SK-N-SH (cell line): ENCODE measurements at regions not wholly inside any gene's neighbourhood (a gene's known extent, or its start where the extent isn't known, plus 50 kb on each side); places are given as distances from the start of the nearest gene placed in this dataset.

Experiments used
- CTCF ChIA-PET: fragments of 300-600, 350-600 bp; formaldehyde crosslinking; extraction: SDS; loops from one replicate; lab custom pipeline; 2021; lab: Yijun Ruan, JAX
- POLR2A ChIA-PET: fragments of 350-600 bp; sonication (Branson Sonifier 250); formaldehyde crosslinking; extraction: SDS; loops from one replicate; lab custom pipeline; 2020; ENCODE audit warnings: antibody characterized with exemption, inconsistent platforms; lab: Yijun Ruan, JAX
- DNase-seq: peaks from one replicate; pipeline ENCODE4 v3.0.0; 2012
- H2AFZ ChIP-seq: fragments of 200-600 bp; sonication (generic); 2 replicates; pipeline ENCODE4 v1.8.1; 2016; ENCODE audit warnings: antibody characterized with exemption, mild to moderate bottlenecking, low read depth
- H3F3A ChIP-seq: fragments of 200-600 bp; sonication (generic); replicated peaks from 2 replicates; pipeline ENCODE3; 2016; ENCODE audit warnings: antibody characterized with exemption, mild to moderate bottlenecking; ENCODE audit not compliant: insufficient read depth
- H3K27ac ChIP-seq, 2 experiments: fragments of 200-500 bp in 1 of 2; fragments of 200-600 bp in 1 of 2; sonication (Bioruptor generic) in 1 of 2; sonication (generic), shearing (Covaris generic) in 1 of 2; 2 replicates each; pipeline versions ENCODE4 v1.5.1 to v1.6.1; 2014 to 2016; ENCODE audit warnings: low read depth in 2 of 2, inconsistent platforms in 1 of 2, low read length in 1 of 2, mild to moderate bottlenecking in 1 of 2, mixed read lengths in 1 of 2
- H3K27me3 ChIP-seq: fragments of 200-600 bp; sonication (generic), shearing (Covaris generic); 2 replicates; pipeline ENCODE4 v1.6.1; 2016; ENCODE audit warnings: mixed run types; ENCODE audit not compliant: insufficient read depth
- H3K36me3 ChIP-seq, 2 experiments: fragments of 200-500 bp in 1 of 2; fragments of 200-600 bp in 1 of 2; sonication (Bioruptor generic) in 1 of 2; sonication (generic) in 1 of 2; replicated peaks in 1 of 2; 2 replicates each; pipeline versions ENCODE3 to v1.5.1; 2014 to 2016; ENCODE audit warnings: low read length in 1 of 2, mild to moderate bottlenecking in 1 of 2; ENCODE audit not compliant: insufficient read depth in 2 of 2, control insufficient read depth in 1 of 2
- H3K4me1 ChIP-seq, 2 experiments: fragments of 200-500 bp in 1 of 2; fragments of 200-600 bp in 1 of 2; sonication (Bioruptor generic) in 1 of 2; sonication (generic), shearing (Covaris generic) in 1 of 2; 2 replicates each; pipeline versions ENCODE4 v1.5.1 to v1.6.1; 2014 to 2016; ENCODE audit warnings: low read depth in 1 of 2, low read length in 1 of 2, mixed run types in 1 of 2; ENCODE audit not compliant: insufficient read depth in 2 of 2, control insufficient read depth in 1 of 2
- H3K4me2 ChIP-seq: fragments of 200-600 bp; sonication (generic), shearing (Covaris generic); 2 replicates; pipeline ENCODE4 v1.6.1; 2017; ENCODE audit warnings: mixed run types
- H3K4me3 ChIP-seq, 2 experiments: fragments of 200-500 bp in 1 of 2; fragments of 200-600 bp in 1 of 2; sonication (Bioruptor generic) in 1 of 2; sonication (generic), shearing (Covaris generic) in 1 of 2; 2 replicates each; pipeline versions ENCODE4 v1.5.1 to v1.8.1; 2014 to 2016; ENCODE audit warnings: low read depth in 2 of 2, inconsistent platforms in 1 of 2, low read length in 1 of 2, mild to moderate bottlenecking in 1 of 2, mixed read lengths in 1 of 2, moderate library complexity in 1 of 2
- H3K79me2 ChIP-seq: fragments of 200-600 bp; sonication (generic); 2 replicates; pipeline ENCODE4 v1.8.1; 2017; ENCODE audit warnings: mild to moderate bottlenecking; ENCODE audit not compliant: insufficient read depth
- H3K9ac ChIP-seq: fragments of 200-600 bp; sonication (generic); 2 replicates; pipeline ENCODE4 v1.6.1; 2017; ENCODE audit warnings: mixed run types
- H3K9me2 ChIP-seq: fragments of 200-600 bp; sonication (generic); 2 replicates; pipeline ENCODE4 v1.6.1; 2017; ENCODE audit warnings: mixed run types
- H3K9me3 ChIP-seq: fragments of 200-600 bp; sonication (generic); 2 replicates; pipeline ENCODE4 v1.6.1; 2017; ENCODE audit warnings: mixed run types, mild to moderate bottlenecking, moderate library complexity
- H4K20me1 ChIP-seq: fragments of 200-600 bp; sonication (generic); 2 replicates; pipeline ENCODE4 v1.6.1; 2017; ENCODE audit warnings: mild to moderate bottlenecking, mixed run types; ENCODE audit not compliant: insufficient read depth
- ELF1 ChIP-seq: IDR thresholded peaks from 2 replicates; pipeline ENCODE4 v1.4.0; 2012
- GABPA ChIP-seq: IDR thresholded peaks from 2 replicates; pipeline ENCODE4 v1.4.0; 2012; ENCODE audit warnings: low read depth, mild to moderate bottlenecking
- GATA2 ChIP-seq: sonication (generic); formaldehyde crosslinking; IDR thresholded peaks from 2 replicates; pipeline ENCODE4 v1.5.0; 2020; ENCODE audit warnings: mild to moderate bottlenecking, missing genetic modification reagents
- IRF3 ChIP-seq: fragments of 150-350 bp; IDR thresholded peaks from 2 replicates; pipeline ENCODE4 v1.6.1; 2016; ENCODE audit warnings: mild to moderate bottlenecking, low read depth, low read length
- JUND ChIP-seq: IDR thresholded peaks from 2 replicates; pipeline ENCODE4 v1.4.0; 2012
- MAX ChIP-seq: IDR thresholded peaks from 2 replicates; pipeline ENCODE4 v1.4.0; 2012; ENCODE audit warnings: low read depth
- MXI1 ChIP-seq: IDR thresholded peaks from 2 replicates; pipeline ENCODE4 v1.6.1; 2012; ENCODE audit warnings: mild to moderate bottlenecking, low read depth, low read length, improper control_type of control experiment
- NRF1 ChIP-seq: IDR thresholded peaks from 2 replicates; pipeline ENCODE4 v1.6.1; 2012; ENCODE audit warnings: low read depth, mild to moderate bottlenecking, low read length
- POLR2AphosphoS5 ChIP-seq: IDR thresholded peaks from 2 replicates; pipeline ENCODE4 v1.6.1; 2012; ENCODE audit warnings: low read depth, low read length
- RAD21 ChIP-seq: IDR thresholded peaks from 2 replicates; pipeline ENCODE4 v1.6.1; 2012; ENCODE audit warnings: mild to moderate bottlenecking, low read length
- RCOR1 ChIP-seq: fragments of 150-350 bp; IDR thresholded peaks from 2 replicates; pipeline ENCODE4 v1.6.1; 2017; ENCODE audit warnings: antibody characterized with exemption, low read length
- REST ChIP-seq: IDR thresholded peaks from 2 replicates; pipeline ENCODE4 v1.6.1; 2012; ENCODE audit warnings: mild to moderate bottlenecking, low read depth, low read length, moderate library complexity
- RXRA ChIP-seq: IDR thresholded peaks from 2 replicates; pipeline ENCODE4 v1.4.0; 2012; ENCODE audit warnings: low read depth, mild to moderate bottlenecking, borderline replicate concordance
- SMC3 ChIP-seq: IDR thresholded peaks from 2 replicates; pipeline ENCODE4 v1.6.1; 2012; ENCODE audit warnings: low read depth, low read length, improper control_type of control experiment
- TCF12 ChIP-seq: IDR thresholded peaks from 2 replicates; pipeline ENCODE4 v1.4.0; 2012
- TEAD4 ChIP-seq: IDR thresholded peaks from 2 replicates; pipeline ENCODE4 v1.4.0; 2012; ENCODE audit warnings: mild to moderate bottlenecking, borderline replicate concordance; ENCODE audit not compliant: insufficient read depth
- USF2 ChIP-seq: fragments of 150-350 bp; IDR thresholded peaks from 2 replicates; pipeline ENCODE4 v1.6.1; 2017; ENCODE audit warnings: antibody characterized with exemption, low read length, low read depth, borderline replicate concordance
- YY1 ChIP-seq: IDR thresholded peaks from 2 replicates; pipeline ENCODE4 v1.4.0; 2012; ENCODE audit warnings: low read depth, mild to moderate bottlenecking
- ZBTB33 ChIP-seq: IDR thresholded peaks from 2 replicates; pipeline ENCODE4 v1.4.0; 2012; ENCODE audit warnings: low read depth, borderline replicate concordance
- WGBS: methylation state at CpG from one replicate; pipeline ENCODE4 v1.1.6; 2017; ENCODE audit warnings: low lambda C conversion rate; 5-methylcytosine and 5-hydroxymethylcytosine counted together

GRCh38 chr13:34207872-34208271, 389.9 kb downstream of the RFC3 start:
- 81% methylated on average over 4 of the region's 4 CpGs for WGBS
- Histone ChIP-seq H3K36me3 (no peaks in the 10 kb centered on the region), H3K9me2 (no peaks in the 10 kb centered on the region), H3K9me3 (no peaks in the 10 kb centered on the region), H4K20me1 (no peaks in the 10 kb centered on the region), H3K4me3 (no peak overlapping the region), H3K4me2 (peak overlapping the region; percentile 9; the same call in 1 of the 2 replicates), H3F3A (peaks cover 19% of the 10 kb centered on the region), H2AFZ (no peak overlapping the region), H3K27me3 (no peaks in the 10 kb centered on the region), H3K9ac (peak overlapping the region; percentile 43; the same call in 1 of the 2 replicates), H3K27ac (peak overlapping the region; percentile 78 to 80; a peak in 3 of 4 replicates), H3K4me1 (peaks cover 0 to 17% of the 10 kb centered on the region in 2 experiments; a peak in 3 of 4 replicates), H3K79me2 (no peaks in the 10 kb centered on the region; the same call in 1 of the 2 replicates)
- CTCF ChIA-PET: interaction anchor here (1.1 kb wide), 1 partner anchor 11 kb away, joined by 3 read pairs; no protein-coding TSS in a partner anchor
- no peak for DNase-seq
- TF ChIP-seq IRF3: no peak
- TF ChIP-seq USF2: no peak
- no peak for TF ChIP-seq REST
- no peak for TF ChIP-seq ZBTB33
- TF ChIP-seq RXRA: no peak
- TF ChIP-seq ELF1: no peak
- no peak for TF ChIP-seq RAD21
- TF ChIP-seq RCOR1: no peak
- TF ChIP-seq GABPA: no peak
- TF ChIP-seq TCF12: no peak
- no peak for TF ChIP-seq GATA2
- no peak for TF ChIP-seq NRF1
- no peak for TF ChIP-seq TEAD4
- TF ChIP-seq JUND: no peak
- no peak for TF ChIP-seq SMC3
- TF ChIP-seq POLR2AphosphoS5: no peak
- no peak for TF ChIP-seq YY1
- TF ChIP-seq MAX: no peak
- TF ChIP-seq MXI1: no peak
- POLR2A ChIA-PET: no interaction called here
